Mesothelial cell of epicardium (in vitro differentiated cells): ENCODE measurements at regions not wholly inside any gene's neighbourhood (a gene's known extent, or its start where the extent isn't known, plus 50 kb on each side); places are given as distances from the start of the nearest gene placed in this dataset.

Source experiments
- DNase-seq, 2 experiments: peaks; one replicate each; pipeline ENCODE4 v3.0.0; 2021; ENCODE audit warnings: low spot score in 2 of 2; ENCODE audit not compliant: unreplicated experiment in 2 of 2
- H3K27ac Mint-ChIP-seq: 2 replicates; pipeline ENCODE4 v1.8.0; 2021; ENCODE audit warnings: mixed read lengths
- H3K27me3 Mint-ChIP-seq: 2 replicates; pipeline ENCODE4 v1.8.0; 2021; ENCODE audit warnings: low read depth, mixed read lengths
- H3K36me3 Mint-ChIP-seq: 2 replicates; pipeline ENCODE4 v1.8.0; 2021; ENCODE audit warnings: mixed read lengths
- H3K4me1 Mint-ChIP-seq: 2 replicates; pipeline ENCODE4 v1.8.0; 2021; ENCODE audit warnings: mixed read lengths
- H3K4me3 Mint-ChIP-seq: 2 replicates; pipeline ENCODE4 v1.8.0; 2021; ENCODE audit warnings: mild to moderate bottlenecking, moderate library complexity, mixed read lengths
- H3K9me3 Mint-ChIP-seq: 2 replicates; pipeline ENCODE4 v1.8.0; 2021; ENCODE audit warnings: mixed read lengths
- TF ChIP-seq, protein P1 (sequence below): fragments of 200-600 bp; sonication (generic); IDR thresholded peaks from one replicate; pipeline ENCODE4 v1.5.0; 2021; ENCODE audit warnings: antibody characterized with exemption; ENCODE audit not compliant: unreplicated experiment

- TF ChIP-seq, protein P1, sequence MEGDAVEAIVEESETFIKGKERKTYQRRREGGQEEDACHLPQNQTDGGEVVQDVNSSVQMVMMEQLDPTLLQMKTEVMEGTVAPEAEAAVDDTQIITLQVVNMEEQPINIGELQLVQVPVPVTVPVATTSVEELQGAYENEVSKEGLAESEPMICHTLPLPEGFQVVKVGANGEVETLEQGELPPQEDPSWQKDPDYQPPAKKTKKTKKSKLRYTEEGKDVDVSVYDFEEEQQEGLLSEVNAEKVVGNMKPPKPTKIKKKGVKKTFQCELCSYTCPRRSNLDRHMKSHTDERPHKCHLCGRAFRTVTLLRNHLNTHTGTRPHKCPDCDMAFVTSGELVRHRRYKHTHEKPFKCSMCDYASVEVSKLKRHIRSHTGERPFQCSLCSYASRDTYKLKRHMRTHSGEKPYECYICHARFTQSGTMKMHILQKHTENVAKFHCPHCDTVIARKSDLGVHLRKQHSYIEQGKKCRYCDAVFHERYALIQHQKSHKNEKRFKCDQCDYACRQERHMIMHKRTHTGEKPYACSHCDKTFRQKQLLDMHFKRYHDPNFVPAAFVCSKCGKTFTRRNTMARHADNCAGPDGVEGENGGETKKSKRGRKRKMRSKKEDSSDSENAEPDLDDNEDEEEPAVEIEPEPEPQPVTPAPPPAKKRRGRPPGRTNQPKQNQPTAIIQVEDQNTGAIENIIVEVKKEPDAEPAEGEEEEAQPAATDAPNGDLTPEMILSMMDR: no peak
- H3K9me3 Mint-ChIP-seq: peaks cover 10% of the 10 kb centered on the region
These were observed 257.1 kb upstream of the MAP3K1 start for GRCh38 chr5:56558131-56558745.

GRCh38 chr5:56557198-56557597, 258.2 kb upstream of the MAP3K1 start:
- no peak overlapping the region for H3K27ac Mint-ChIP-seq
- H3K27me3 Mint-ChIP-seq: no peaks in the 10 kb centered on the region
- peaks cover 3% of the 10 kb centered on the region for H3K4me1 Mint-ChIP-seq
- no peak for DNase-seq
- H3K4me3 Mint-ChIP-seq: no peak overlapping the region
- no peaks in the 10 kb centered on the region for H3K36me3 Mint-ChIP-seq
- H3K9me3 Mint-ChIP-seq: peaks cover 10% of the 10 kb centered on the region
- TF ChIP-seq, protein P1: no peak

More at GRCh38 chr5:56558131-56558745, 257.1 kb upstream of the MAP3K1 start:
- no peak for DNase-seq
- H3K4me3 Mint-ChIP-seq: no peak overlapping the region
- no peaks in the 10 kb centered on the region for H3K27me3 Mint-ChIP-seq
- no peaks in the 10 kb centered on the region for H3K36me3 Mint-ChIP-seq
- peaks cover 3% of the 10 kb centered on the region for H3K4me1 Mint-ChIP-seq
- no peak overlapping the region for H3K27ac Mint-ChIP-seq

- Mint-ChIP-seq H3K27ac (no peak overlapping the region), H3K4me1 (peaks cover 1% of the 10 kb centered on the region), H3K9me3 (no peaks in the 10 kb centered on the region), H3K27me3 (no peaks in the 10 kb centered on the region), H3K36me3 (no peaks in the 10 kb centered on the region), H3K4me3 (no peak overlapping the region)
- no peak for DNase-seq
- TF ChIP-seq, protein P1: no peak
These were observed 262.6 kb upstream of the MAP3K1 start for GRCh38 chr5:56552612-56553268.

GRCh38 chr5:56550227-56550626, 265.1 kb upstream of the MAP3K1 start:
- Mint-ChIP-seq H3K27me3 (no peaks in the 10 kb centered on the region), H3K9me3 (no peaks in the 10 kb centered on the region), H3K36me3 (no peaks in the 10 kb centered on the region), H3K4me3 (no peak overlapping the region), H3K27ac (no peak overlapping the region), H3K4me1 (peaks cover 7% of the 10 kb centered on the region)
- TF ChIP-seq, protein P1: no peak
- no peak for DNase-seq

GRCh38 chr5:56549096-56549886, 266.1 kb upstream of the MAP3K1 start:
- peaks cover 7% of the 10 kb centered on the region for H3K4me1 Mint-ChIP-seq
- TF ChIP-seq, protein P1: no peak
- no peak overlapping the region for H3K27ac Mint-ChIP-seq
- H3K4me3 Mint-ChIP-seq: no peak overlapping the region
- H3K36me3 Mint-ChIP-seq: no peaks in the 10 kb centered on the region
- no peak for DNase-seq
- H3K9me3 Mint-ChIP-seq: no peaks in the 10 kb centered on the region
- no peaks in the 10 kb centered on the region for H3K27me3 Mint-ChIP-seq
